Gastrocnemius medialis (tissue), 4 donors: ENCODE measurements at regions not wholly inside any gene's neighbourhood (a gene's known extent, or its start where the extent isn't known, plus 50 kb on each side); places are given as distances from the start of the nearest gene placed in this dataset.
"Not testable (repeated sequence)": the region's sequence is repeated elsewhere in the genome, so short reads cannot be mapped to it uniquely, and the experiment has no call there.

Source experiments
- CTCF ChIP-seq, 5 experiments: fragments of 450-650 bp in 3 of 5; fragments of 200-600 bp in 2 of 5; sonication (generic) in 2 of 5; IDR thresholded peaks in 4 of 5; conservative IDR thresholded peaks in 1 of 5; 1 replicate in 4 of 5; 2 replicates in 1 of 5; pipeline ENCODE4 v1.5.1; 2016 to 2019; ENCODE audit warnings: antibody characterized with exemption in 5 of 5, mild to moderate bottlenecking in 3 of 5, moderate library complexity in 3 of 5
- POLR2A ChIP-seq, 2 donors: fragments of 450-650 bp; IDR thresholded peaks; one replicate each; pipeline ENCODE4 v1.6.1; 2017; ENCODE audit warnings: antibody characterized with exemption in 2 of 2, mild to moderate bottlenecking in 2 of 2, moderate library complexity in 2 of 2

- not testable (repeated sequence) for TF ChIP-seq CTCF (IDR thresholded peaks at IDR 0.05 in 4 of 5, conservative IDR thresholded peaks at IDR 0.05 in 1 of 5); POLR2A (IDR thresholded peaks at IDR 0.05)
Measured at GRCh38 chr4:77452117-77452516, 153.5 kb upstream of the CXCL13 start.
